ENCODE measurements at regions not wholly inside any gene's neighbourhood (a gene's known extent, or its start where the extent isn't known, plus 50 kb on each side); places are given as distances from the start of the nearest gene placed in this dataset.

GRCh38 chr16:72511171-72511570 is 339.2 kb upstream of the PMFBP1 start:
- DNase-seq (ENCODE audit: low read depth, low spot score): no peak

DNA sequence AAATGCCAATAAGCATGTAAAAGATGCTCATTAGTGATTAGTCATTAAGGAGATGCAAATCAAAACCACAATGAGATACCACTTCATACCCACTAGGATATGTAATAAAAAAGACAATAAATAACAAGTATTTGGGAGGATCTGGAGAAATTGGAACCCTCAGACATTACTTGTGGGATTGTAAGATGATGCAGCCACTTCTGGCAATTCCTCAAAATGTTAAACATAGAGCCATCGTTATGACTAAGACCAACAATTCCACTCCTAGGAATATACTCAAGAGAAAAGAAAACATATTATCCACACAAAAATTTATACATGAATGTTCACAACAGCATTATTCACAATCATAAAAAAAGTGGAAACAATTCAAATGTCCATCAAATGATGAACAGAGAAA is 336.2 kb upstream of the PMFBP1 start:
- no peak for DNase-seq (ENCODE audit: low read depth, low spot score)

DNA sequence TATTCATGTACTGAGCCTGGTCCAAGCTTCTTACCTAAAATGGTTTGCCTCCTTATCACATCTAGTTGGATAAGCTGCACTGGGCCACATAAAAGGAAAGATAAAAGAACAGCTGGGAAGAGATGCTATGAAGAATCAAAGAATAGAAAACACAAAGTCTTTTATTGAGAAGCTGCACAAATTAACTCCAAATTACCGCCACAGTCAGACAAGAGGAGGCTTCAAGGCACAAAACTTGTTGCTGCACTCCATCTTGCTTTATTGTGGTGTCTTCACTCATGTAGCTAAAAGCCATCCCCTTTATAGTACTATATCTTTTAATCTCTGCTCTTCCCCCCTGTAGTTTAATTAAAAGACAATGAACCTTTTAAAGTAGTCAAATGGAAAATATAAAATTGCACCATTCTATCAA is 330.6 kb upstream of the PMFBP1 start:
- no peak for DNase-seq (ENCODE audit: low read depth, low spot score)

DNA sequence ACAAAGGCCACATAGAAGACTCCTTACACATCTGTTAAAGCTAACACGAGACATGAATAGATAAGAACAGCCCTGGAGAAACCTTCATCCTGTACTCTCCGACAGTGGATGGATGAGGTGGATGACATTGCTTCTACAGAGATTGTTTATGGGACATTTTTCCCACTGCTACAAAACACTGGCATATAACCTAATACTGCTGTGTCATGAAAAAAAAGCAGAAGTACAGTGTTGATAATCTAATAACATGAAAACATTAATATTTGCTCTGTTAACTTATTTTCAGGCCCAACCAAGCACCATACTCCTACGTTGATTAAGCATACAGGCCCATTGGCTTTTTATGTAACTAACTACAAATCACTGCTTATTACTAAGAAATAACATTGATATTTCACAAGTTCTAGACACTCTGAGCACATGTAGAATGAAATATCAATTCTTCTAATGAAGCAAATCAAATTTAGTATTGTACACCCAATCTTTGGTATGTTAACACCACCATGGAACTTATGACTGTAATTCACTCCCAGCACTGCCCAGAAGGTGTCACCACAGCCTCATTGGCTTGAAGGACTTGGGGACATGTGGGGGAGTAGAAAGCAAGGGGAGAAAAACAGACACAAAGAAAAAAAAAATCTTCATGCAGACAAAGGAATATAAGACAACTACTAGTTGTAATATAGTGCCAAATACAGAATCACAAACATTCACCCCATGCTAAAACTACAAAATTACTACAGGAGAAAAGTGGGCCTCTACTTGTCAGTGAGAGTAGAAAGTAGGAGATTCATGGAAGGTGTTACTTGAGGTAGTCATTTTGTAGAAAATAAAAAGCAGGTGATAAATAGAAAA is 330.0 kb upstream of the PMFBP1 start:
- peak; percentile 37 for DNase-seq (ENCODE audit: low read depth, low spot score)

- no peak for DNase-seq (ENCODE audit: low read depth, low spot score)
These were observed 328.6 kb upstream of the PMFBP1 start for GRCh38 chr16:72500545-72500944.

DNA sequence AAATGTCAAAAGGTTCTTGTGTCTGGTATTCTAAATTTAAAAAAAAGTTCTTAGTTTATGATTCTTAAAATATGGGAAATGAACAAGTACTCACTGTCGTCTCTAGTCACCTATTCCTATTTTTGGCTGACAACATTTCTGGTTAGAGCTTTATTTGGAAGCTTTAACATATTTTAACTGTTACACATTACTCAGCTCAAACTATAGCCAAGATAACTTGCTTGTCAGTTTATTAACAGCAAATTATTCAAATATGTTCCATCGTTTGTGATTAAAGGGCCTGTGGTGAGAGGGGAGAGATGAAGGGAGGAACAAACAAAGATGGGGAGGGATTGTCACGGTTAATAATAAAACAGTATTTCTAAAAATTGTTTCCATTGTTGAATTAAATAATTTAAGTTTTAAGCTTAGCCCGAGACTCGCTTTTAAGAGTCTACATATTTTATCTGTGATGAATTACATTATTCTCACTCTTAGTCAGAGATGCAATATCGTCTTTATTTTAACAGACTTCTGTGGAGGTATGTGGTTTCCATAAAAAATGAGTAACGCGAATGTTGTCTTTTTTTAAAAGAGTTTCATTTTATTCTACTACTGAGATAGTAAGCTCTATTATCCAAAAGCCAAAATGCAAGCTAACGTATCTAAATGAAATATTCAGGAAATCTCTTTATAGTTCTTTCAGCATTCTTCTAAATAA is 321.9 kb upstream of the PMFBP1 start:
- DNase-seq (ENCODE audit: low read depth, low spot score): no peak

DNA sequence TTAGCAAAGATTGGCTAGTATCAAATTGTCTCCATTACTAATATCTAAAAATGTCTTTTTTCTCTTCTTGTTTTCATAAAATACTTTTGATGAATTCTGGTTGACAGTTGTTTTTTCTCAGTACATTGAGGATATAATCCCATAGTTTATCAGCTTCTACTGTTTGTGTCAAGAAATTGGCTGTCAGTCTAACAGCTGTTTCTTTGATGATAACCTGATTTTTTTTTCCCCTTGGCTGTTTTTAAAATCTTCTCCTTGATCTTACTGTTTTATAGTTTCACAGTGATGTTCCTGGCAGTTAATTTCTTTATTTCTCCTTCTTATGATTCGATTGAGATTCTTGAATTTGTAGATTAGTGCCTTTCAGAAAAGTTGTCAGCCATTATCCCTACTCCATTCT is 315.3 kb upstream of the PMFBP1 start:
- no peak for DNase-seq (ENCODE audit: low read depth, low spot score)

DNA sequence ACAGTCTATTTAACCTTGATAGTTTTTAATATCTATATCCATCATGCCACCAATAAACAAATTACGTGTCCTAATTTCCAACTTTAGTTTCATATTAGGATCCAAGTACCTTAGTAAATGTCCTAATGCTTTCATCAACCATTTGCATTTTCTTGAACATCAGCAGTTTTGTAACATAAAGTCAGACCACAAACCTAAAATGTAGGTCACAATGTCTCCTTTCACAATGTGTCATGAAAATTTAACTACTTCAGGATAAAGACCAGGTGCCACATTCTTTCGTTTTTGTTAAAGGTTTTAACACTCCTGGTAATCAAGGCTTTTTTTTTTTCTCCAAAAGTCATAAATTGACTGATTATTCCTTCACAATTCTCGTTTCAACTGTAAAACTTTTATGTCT is 310.7 kb upstream of the PMFBP1 start:
- no peak for DNase-seq (ENCODE audit: low read depth, low spot score)

DNA sequence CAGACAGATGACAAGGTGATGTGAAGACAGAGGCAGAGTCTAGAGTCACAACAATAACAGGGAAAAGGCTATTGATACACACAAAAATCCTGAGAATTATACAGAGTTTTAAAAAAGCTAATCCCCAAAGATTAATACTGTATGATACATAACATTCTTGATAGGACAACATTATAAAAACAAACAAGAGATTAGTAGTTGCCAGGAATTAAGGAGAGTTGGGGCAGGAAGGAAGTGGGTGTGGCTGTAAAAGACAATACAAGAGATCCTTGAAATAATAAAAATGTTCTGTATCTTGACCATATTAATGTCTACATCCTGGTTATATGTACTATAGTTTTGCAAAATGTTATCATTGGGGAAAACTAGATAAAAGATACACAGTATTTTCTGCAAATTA is 309.5 kb upstream of the PMFBP1 start:
- DNase-seq (ENCODE audit: low read depth, low spot score): no peak

DNA sequence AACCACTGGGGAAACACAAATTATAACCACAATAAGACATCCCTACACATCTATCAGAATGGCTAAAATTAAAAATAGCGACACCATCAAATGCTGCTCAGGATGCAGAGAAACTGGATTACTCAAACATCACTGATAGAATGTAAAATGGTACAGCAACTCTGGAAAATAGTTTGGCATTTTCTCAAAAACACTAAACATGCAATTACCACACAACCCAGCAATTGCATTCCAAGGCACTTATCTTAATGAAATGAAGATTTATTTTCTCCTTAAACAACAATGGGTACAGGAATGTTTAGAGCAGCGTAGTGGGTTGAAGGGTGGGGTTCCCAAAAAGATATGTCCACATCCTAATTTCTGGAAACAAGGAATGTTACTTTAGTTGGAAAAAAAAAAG is 309.0 kb upstream of the PMFBP1 start:
- no peak for DNase-seq (ENCODE audit: low read depth, low spot score)

GRCh38 chr16:72475688-72476087 is 303.7 kb upstream of the PMFBP1 start:
- DNase-seq (ENCODE audit: low read depth, low spot score): no peak

- DNase-seq (ENCODE audit: low read depth, low spot score): no peak
These were observed 302.7 kb upstream of the PMFBP1 start for GRCh38 chr16:72474501-72475123.

- DNase-seq (ENCODE audit: low read depth, low spot score): no peak
These were observed 301.7 kb upstream of the PMFBP1 start for GRCh38 chr16:72473631-72474030.

DNA sequence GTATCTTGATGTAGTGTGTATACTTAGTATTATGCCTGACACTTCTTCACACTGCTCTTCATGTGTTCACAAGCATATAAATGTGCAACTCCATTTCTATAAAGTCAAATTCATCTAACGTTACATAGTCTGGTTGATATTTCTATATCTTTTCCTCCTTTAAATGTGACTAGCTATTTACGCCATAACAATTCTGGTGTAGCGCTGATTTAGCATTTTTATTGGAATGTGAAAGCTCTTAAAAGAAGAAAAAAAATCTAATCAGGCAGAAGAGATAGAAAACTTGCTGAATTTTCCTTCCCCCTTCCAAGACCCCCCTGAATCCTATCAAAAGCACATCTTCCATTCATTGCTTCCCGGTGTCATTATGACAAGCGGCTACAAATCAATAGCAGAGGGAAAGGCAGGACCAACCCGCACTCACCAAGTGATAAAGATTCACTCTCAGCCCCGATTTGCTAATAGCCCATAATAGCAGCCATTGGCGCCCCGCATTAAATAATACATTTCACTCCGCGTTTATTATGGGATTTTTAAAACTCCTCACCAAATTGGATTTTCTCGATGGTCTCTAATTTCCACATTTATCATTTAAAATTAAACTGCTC is 299.5 kb upstream of the PMFBP1 start:
- DNase-seq (ENCODE audit: low read depth, low spot score): no peak

GRCh38 chr16:72470541-72470940 is 298.6 kb upstream of the PMFBP1 start:
- DNase-seq (ENCODE audit: low read depth, low spot score): no peak

- DNase-seq (ENCODE audit: low read depth, low spot score): no peak
These were observed 298.0 kb upstream of the PMFBP1 start for GRCh38 chr16:72469932-72470331.

- no peak for DNase-seq (ENCODE audit: low read depth, low spot score)
These were observed 296.6 kb upstream of the PMFBP1 start for GRCh38 chr16:72468582-72468981.

- peak; percentile 5 for DNase-seq (ENCODE audit: low read depth, low spot score)
These were observed 295.3 kb upstream of the PMFBP1 start for GRCh38 chr16:72467157-72467759.

DNA sequence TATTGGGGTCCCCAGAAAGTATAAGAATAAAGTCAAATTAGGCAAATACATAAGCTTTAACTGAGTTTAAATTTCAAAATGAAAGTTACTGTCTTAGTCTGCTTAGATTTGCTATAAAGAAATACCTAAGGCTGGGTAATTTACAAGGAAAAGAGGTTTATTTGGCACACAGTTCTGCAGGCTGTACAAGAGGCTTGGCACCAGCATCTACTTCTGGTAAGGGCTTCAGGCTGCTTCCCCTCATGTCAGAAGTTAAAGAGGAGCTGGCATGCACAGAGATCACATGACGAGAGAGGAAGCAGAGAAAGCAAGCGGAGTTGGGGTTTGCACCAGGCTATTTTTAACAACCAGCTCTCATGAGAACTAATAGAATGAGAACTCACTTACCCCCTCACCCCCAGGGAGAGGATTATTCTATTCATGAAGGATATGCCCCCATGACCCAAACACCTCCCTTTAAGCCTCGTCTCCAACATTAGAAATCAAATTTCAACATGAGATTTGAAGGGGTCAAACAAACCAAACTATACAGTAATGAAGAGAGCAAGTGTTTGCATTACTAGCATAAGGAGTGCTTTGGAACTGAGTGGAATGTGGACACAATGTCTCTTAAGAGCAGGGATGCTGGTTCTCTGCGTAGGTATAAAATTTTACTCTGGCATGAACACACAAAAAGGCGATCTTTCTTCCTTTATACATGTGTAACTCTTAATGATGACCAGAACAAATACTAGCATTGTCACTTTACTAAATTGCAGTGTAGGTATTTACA is 292.8 kb upstream of the PMFBP1 start:
- DNase-seq (ENCODE audit: low read depth, low spot score): no peak

DNA sequence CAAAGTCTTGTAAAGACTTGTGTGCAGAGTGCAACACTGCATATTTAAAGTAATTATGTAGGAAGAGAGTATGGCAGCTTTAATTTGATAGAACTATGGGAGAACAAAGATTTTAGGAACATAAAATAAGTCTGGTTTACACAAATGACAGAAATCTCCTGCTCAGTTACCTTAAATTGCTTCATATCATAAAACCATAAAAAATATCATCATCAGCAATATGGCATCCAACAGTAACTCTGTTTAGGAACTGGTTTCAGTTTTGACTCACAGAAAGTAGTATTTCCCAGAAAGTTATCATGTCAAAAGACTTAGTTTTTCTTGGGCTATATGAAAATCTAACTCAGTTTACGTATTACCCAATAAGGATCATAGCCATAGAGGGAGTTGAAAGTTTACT is 292.1 kb upstream of the PMFBP1 start:
- DNase-seq (ENCODE audit: low read depth, low spot score): no peak

GRCh38 chr16:72458035-72458434 is 286.1 kb upstream of the PMFBP1 start:
- no peak for DNase-seq (ENCODE audit: low read depth, low spot score)

All from brain pericyte (primary cell).